HepG2 (cell line): ENCODE measurements at regions not wholly inside any gene's neighbourhood (a gene's known extent, or its start where the extent isn't known, plus 50 kb on each side); places are given as distances from the start of the nearest gene placed in this dataset.

Experiments
- CBX5 ChIP-seq: sonication (generic); formaldehyde crosslinking; IDR thresholded peaks from 2 replicates; pipeline ENCODE4 v1.4.0; 2020; ENCODE audit warnings: missing genetic modification reagents, borderline replicate concordance
- JUN ChIP-seq: sonication (generic); formaldehyde crosslinking; IDR thresholded peaks from 2 replicates; pipeline ENCODE4 v1.4.0; 2020; ENCODE audit warnings: mild to moderate bottlenecking, missing genetic modification reagents
- KDM4B ChIP-seq: sonication (generic); formaldehyde crosslinking; IDR thresholded peaks from 2 replicates; pipeline ENCODE4 v1.4.0; 2020; ENCODE audit warnings: missing genetic modification reagents
- KLF9 ChIP-seq: IDR thresholded peaks from 2 replicates; pipeline ENCODE4 v1.6.1; 2016; ENCODE audit warnings: low read depth
- KMT2A ChIP-seq: sonication (generic); formaldehyde crosslinking; IDR thresholded peaks from 2 replicates; pipeline ENCODE4 v1.4.0; 2020; ENCODE audit warnings: missing genetic modification reagents
- MYC ChIP-seq: sonication (generic); formaldehyde crosslinking; IDR thresholded peaks from 2 replicates; pipeline ENCODE4 v1.9.0; 2021; ENCODE audit warnings: missing genetic modification reagents, borderline replicate concordance
- MZF1 ChIP-seq: sonication (generic); formaldehyde crosslinking; IDR thresholded peaks from 2 replicates; pipeline ENCODE4 v1.8.1; 2023; ENCODE audit warnings: mild to moderate bottlenecking, missing genetic modification reagents, borderline replicate concordance
- NBN ChIP-seq: fragments of 450-650 bp; conservative IDR thresholded peaks from 2 replicates; pipeline ENCODE4 v1.6.1; 2017
- NR2F2 ChIP-seq: IDR thresholded peaks from 2 replicates; pipeline ENCODE4 v1.6.1; 2012; ENCODE audit warnings: low read depth, inconsistent platforms, borderline replicate concordance
- RBFOX2 ChIP-seq: fragments of 200-400 bp; formaldehyde crosslinking; IDR thresholded peaks from 2 replicates; pipeline ENCODE4 v1.6.1; 2017; ENCODE audit warnings: low read depth, mild to moderate bottlenecking, low read length
- SYNCRIP ChIP-seq: fragments of 200-400 bp; formaldehyde crosslinking; IDR thresholded peaks from 2 replicates; pipeline ENCODE4 v1.6.1; 2018; ENCODE audit warnings: mild to moderate bottlenecking, low read depth, low read length; ENCODE audit not compliant: insufficient read depth
- ZFP36L1 ChIP-seq: sonication (generic); formaldehyde crosslinking; IDR thresholded peaks from 2 replicates; pipeline ENCODE4 v1.8.0; 2022; ENCODE audit warnings: mild to moderate bottlenecking, missing genetic modification reagents, moderate library complexity
- ZNF432 ChIP-seq: sonication (generic); formaldehyde crosslinking; IDR thresholded peaks from 2 replicates; pipeline ENCODE4 v1.5.0; 2020; ENCODE audit warnings: missing genetic modification reagents, mild to moderate bottlenecking, borderline replicate concordance
- ZNF468 ChIP-seq: sonication (generic); formaldehyde crosslinking; IDR thresholded peaks from 2 replicates; pipeline ENCODE4 v1.8.0; 2022; ENCODE audit warnings: mild to moderate bottlenecking, moderate library complexity, missing genetic modification reagents
- ZNF549 ChIP-seq: sonication (generic); formaldehyde crosslinking; IDR thresholded peaks from 2 replicates; pipeline ENCODE4 v1.5.0; 2020; ENCODE audit warnings: missing genetic modification reagents
- ZNF570 ChIP-seq: sonication (generic); formaldehyde crosslinking; IDR thresholded peaks from 2 replicates; pipeline ENCODE4 v1.4.0; 2020; ENCODE audit warnings: mild to moderate bottlenecking, missing genetic modification reagents, borderline replicate concordance
- ZNF614 ChIP-seq: IDR thresholded peaks from 2 replicates; pipeline ENCODE4 v1.6.1; 2018; ENCODE audit warnings: missing biosample characterization, missing genetic modification reagents, inconsistent platforms, borderline replicate concordance
- ZNF652 ChIP-seq: IDR thresholded peaks from 2 replicates; pipeline ENCODE4 v1.6.1; 2016; ENCODE audit warnings: low read depth, borderline replicate concordance
- ZNF75D ChIP-seq: sonication (generic); formaldehyde crosslinking; IDR thresholded peaks from 2 replicates; pipeline ENCODE4 v1.8.1; 2023; ENCODE audit warnings: missing genetic modification reagents, mild to moderate bottlenecking, borderline replicate concordance
- ZNF781 ChIP-seq: sonication (generic); formaldehyde crosslinking; IDR thresholded peaks from 2 replicates; pipeline ENCODE4 v1.5.1; 2020; ENCODE audit warnings: borderline replicate concordance, mild to moderate bottlenecking, missing genetic modification reagents; ENCODE audit errors: not compliant biosample characterization
- ZNF816 ChIP-seq: sonication (generic); formaldehyde crosslinking; IDR thresholded peaks from 2 replicates; pipeline ENCODE4 v1.8.0; 2022; ENCODE audit warnings: missing genetic modification reagents, mild to moderate bottlenecking, borderline replicate concordance
- TF ChIP-seq, protein P1 (sequence below): sonication (generic); formaldehyde crosslinking; IDR thresholded peaks from 2 replicates; pipeline ENCODE4 v1.5.0; 2020; ENCODE audit warnings: missing genetic modification reagents
- TF ChIP-seq, protein P2 (sequence below): sonication (generic); formaldehyde crosslinking; IDR thresholded peaks from 2 replicates; pipeline ENCODE4 v1.8.0; 2022; ENCODE audit warnings: mild to moderate bottlenecking, missing genetic modification reagents, moderate library complexity
- TF ChIP-seq, protein P3 (sequence below): sonication (generic); formaldehyde crosslinking; conservative IDR thresholded peaks from 2 replicates; pipeline ENCODE4 v1.8.0; 2022; ENCODE audit warnings: missing genetic modification reagents
- TF ChIP-seq, protein P4 (sequence below): sonication (generic); formaldehyde crosslinking; IDR thresholded peaks from 2 replicates; pipeline ENCODE4 v1.8.0; 2022; ENCODE audit warnings: missing genetic modification reagents, mild to moderate bottlenecking, borderline replicate concordance

DNA sequence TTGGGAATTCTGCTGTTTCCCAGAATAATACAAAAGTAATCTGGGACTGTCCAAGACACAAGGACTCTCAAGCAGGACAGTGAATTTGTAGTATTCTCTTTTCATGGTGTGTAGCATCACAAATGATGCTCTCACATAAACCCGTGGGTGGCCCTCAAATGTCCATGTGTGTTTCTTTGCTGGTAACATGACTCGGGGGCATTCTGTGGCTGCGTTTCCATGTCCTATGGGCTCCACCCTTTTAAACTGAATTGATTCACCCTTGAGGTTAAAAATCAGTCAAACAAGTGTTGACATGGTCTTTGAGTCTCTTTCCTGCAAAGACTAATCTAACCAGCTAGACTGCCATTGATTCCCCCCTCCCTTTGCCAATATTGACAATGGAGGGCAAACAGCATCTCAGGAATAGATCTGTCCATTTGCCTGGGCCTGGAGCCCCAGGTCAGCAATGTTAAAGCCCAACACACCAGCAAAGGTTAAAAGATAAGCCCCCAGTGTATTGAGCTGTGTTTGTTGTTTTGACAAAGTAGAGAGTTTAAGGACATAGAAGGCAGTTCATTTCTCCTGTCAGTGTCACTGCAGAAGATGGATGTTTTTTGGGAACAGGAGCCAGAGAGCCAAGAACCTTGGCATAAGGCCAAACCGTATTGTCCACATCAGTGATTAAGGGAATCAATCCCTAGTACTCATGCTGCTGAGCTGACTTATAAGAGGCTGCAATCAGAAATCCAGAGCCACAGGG is 117.1 kb upstream of the COX10 start (continued):
- TF ChIP-seq, protein P1, sequence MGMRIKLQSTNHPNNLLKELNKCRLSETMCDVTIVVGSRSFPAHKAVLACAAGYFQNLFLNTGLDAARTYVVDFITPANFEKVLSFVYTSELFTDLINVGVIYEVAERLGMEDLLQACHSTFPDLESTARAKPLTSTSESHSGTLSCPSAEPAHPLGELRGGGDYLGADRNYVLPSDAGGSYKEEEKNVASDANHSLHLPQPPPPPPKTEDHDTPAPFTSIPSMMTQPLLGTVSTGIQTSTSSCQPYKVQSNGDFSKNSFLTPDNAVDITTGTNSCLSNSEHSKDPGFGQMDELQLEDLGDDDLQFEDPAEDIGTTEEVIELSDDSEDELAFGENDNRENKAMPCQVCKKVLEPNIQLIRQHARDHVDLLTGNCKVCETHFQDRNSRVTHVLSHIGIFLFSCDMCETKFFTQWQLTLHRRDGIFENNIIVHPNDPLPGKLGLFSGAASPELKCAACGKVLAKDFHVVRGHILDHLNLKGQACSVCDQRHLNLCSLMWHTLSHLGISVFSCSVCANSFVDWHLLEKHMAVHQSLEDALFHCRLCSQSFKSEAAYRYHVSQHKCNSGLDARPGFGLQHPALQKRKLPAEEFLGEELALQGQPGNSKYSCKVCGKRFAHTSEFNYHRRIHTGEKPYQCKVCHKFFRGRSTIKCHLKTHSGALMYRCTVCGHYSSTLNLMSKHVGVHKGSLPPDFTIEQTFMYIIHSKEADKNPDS (CRISPR knock-in tag) = no peak; the same call in 1 of the 2 replicates
- TF ChIP-seq ZNF75D (CRISPR knock-in tag) = no peak
- TF ChIP-seq MYC = no peak; the same call in 1 of the 2 replicates
- TF ChIP-seq ZNF614 = peak; percentile 25; the same call in 1 of the 2 replicates
- no peak for TF ChIP-seq ZNF549 (CRISPR knock-in tag)
- TF ChIP-seq ZNF468 (CRISPR knock-in tag) = no peak
- TF ChIP-seq NR2F2 = peak; percentile 99
- TF ChIP-seq, protein P2, sequence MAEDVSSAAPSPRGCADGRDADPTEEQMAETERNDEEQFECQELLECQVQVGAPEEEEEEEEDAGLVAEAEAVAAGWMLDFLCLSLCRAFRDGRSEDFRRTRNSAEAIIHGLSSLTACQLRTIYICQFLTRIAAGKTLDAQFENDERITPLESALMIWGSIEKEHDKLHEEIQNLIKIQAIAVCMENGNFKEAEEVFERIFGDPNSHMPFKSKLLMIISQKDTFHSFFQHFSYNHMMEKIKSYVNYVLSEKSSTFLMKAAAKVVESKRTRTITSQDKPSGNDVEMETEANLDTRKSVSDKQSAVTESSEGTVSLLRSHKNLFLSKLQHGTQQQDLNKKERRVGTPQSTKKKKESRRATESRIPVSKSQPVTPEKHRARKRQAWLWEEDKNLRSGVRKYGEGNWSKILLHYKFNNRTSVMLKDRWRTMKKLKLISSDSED = no peak
- TF ChIP-seq ZNF781 (CRISPR knock-in tag) = no peak
- no peak for TF ChIP-seq KMT2A (CRISPR knock-in tag)
- peak; percentile 74; the same call in 1 of the 2 replicates for TF ChIP-seq ZFP36L1
- no peak for TF ChIP-seq KLF9
- TF ChIP-seq NBN = no peak
- TF ChIP-seq, protein P3, sequence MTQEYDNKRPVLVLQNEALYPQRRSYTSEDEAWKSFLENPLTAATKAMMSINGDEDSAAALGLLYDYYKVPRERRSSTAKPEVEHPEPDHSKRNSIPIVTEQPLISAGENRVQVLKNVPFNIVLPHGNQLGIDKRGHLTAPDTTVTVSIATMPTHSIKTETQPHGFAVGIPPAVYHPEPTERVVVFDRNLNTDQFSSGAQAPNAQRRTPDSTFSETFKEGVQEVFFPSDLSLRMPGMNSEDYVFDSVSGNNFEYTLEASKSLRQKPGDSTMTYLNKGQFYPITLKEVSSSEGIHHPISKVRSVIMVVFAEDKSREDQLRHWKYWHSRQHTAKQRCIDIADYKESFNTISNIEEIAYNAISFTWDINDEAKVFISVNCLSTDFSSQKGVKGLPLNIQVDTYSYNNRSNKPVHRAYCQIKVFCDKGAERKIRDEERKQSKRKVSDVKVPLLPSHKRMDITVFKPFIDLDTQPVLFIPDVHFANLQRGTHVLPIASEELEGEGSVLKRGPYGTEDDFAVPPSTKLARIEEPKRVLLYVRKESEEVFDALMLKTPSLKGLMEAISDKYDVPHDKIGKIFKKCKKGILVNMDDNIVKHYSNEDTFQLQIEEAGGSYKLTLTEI (CRISPR knock-in tag) = no peak
- peak; percentile 66; the same call in 1 of the 2 replicates for TF ChIP-seq ZNF816
- no peak for TF ChIP-seq ZNF432
- no peak for TF ChIP-seq CBX5
- TF ChIP-seq, protein P4, sequence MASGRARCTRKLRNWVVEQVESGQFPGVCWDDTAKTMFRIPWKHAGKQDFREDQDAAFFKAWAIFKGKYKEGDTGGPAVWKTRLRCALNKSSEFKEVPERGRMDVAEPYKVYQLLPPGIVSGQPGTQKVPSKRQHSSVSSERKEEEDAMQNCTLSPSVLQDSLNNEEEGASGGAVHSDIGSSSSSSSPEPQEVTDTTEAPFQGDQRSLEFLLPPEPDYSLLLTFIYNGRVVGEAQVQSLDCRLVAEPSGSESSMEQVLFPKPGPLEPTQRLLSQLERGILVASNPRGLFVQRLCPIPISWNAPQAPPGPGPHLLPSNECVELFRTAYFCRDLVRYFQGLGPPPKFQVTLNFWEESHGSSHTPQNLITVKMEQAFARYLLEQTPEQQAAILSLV (CRISPR knock-in tag) = peak; percentile 45; the same call in 1 of the 2 replicates
- no peak for TF ChIP-seq ZNF570 (CRISPR knock-in tag)
- no peak for TF ChIP-seq MZF1 (CRISPR knock-in tag)
- no peak for TF ChIP-seq KDM4B (CRISPR knock-in tag)
- no peak for TF ChIP-seq SYNCRIP
- TF ChIP-seq ZNF652 (CRISPR knock-in tag) = peak; percentile 87
- no peak for TF ChIP-seq RBFOX2
- TF ChIP-seq JUN (CRISPR knock-in tag) = 0 out of 2 replicates have a peak, but pooled peaks have one; percentile 16
